ENCODE measurements at regions not wholly inside any gene's neighbourhood (a gene's known extent, or its start where the extent isn't known, plus 50 kb on each side); places are given as distances from the start of the nearest gene placed in this dataset.
"Not testable (repeated sequence)": the region's sequence is repeated elsewhere in the genome, so short reads cannot be mapped to it uniquely, and the experiment has no call there.

- H3K36me3 ChIP-seq: no peaks in the 10 kb centered on the region
- no peak overlapping the region for H3K4me3 ChIP-seq (ENCODE audit: low read depth in 1 of 2, low read length in 1 of 2)
- H3K27ac ChIP-seq: no peak overlapping the region
- H3K4me1 ChIP-seq (ENCODE audit: control insufficient read depth in 1 of 2, insufficient read depth in 1 of 2, low read depth in 1 of 2, low read length in 1 of 2): no peaks in the 10 kb centered on the region
- no peaks in the 10 kb centered on the region for H3K9me3 ChIP-seq
- no peak for TF ChIP-seq CTCF (IDR thresholded peaks at IDR 0.05)
- no peaks in the 10 kb centered on the region for H3K27me3 ChIP-seq
These were observed 400.1 kb downstream of the LNPK start for GRCh38 chr2:175601969-175602368.

- no peaks in the 10 kb centered on the region for H3K27me3 ChIP-seq
- TF ChIP-seq CTCF (IDR thresholded peaks at IDR 0.05): no peak
- no peaks in the 10 kb centered on the region for H3K9me3 ChIP-seq
- no peaks in the 10 kb centered on the region for H3K36me3 ChIP-seq
- no peaks in the 10 kb centered on the region for H3K4me1 ChIP-seq (ENCODE audit: control insufficient read depth in 1 of 2, insufficient read depth in 1 of 2, low read depth in 1 of 2, low read length in 1 of 2)
- no peak overlapping the region for H3K4me3 ChIP-seq (ENCODE audit: low read depth in 1 of 2, low read length in 1 of 2)
- H3K27ac ChIP-seq: no peak overlapping the region
These were observed 401.9 kb downstream of the LNPK start for GRCh38 chr2:175599966-175600831.

- H3K27ac ChIP-seq: no peak overlapping the region
- H3K9me3 ChIP-seq: no peaks in the 10 kb centered on the region
- no peak for TF ChIP-seq CTCF (IDR thresholded peaks at IDR 0.05)
- H3K4me1 ChIP-seq (ENCODE audit: control insufficient read depth in 1 of 2, insufficient read depth in 1 of 2, low read depth in 1 of 2, low read length in 1 of 2): no peaks in the 10 kb centered on the region
- no peaks in the 10 kb centered on the region for H3K36me3 ChIP-seq
- no peaks in the 10 kb centered on the region for H3K27me3 ChIP-seq
- H3K4me3 ChIP-seq (ENCODE audit: low read depth in 1 of 2, low read length in 1 of 2): no peak overlapping the region
These were observed 404.8 kb downstream of the LNPK start for GRCh38 chr2:175597286-175597685.

GRCh38 chr2:175595139-175595538 lies 406.9 kb downstream of the LNPK start:
- no peak for TF ChIP-seq CTCF (IDR thresholded peaks at IDR 0.05)
- H3K9me3 ChIP-seq: no peaks in the 10 kb centered on the region
- H3K4me1 ChIP-seq (ENCODE audit: control insufficient read depth in 1 of 2, insufficient read depth in 1 of 2, low read depth in 1 of 2, low read length in 1 of 2): no peaks in the 10 kb centered on the region
- H3K27me3 ChIP-seq: no peaks in the 10 kb centered on the region
- no peak overlapping the region for H3K27ac ChIP-seq
- no peak overlapping the region for H3K4me3 ChIP-seq (ENCODE audit: low read depth in 1 of 2, low read length in 1 of 2)
- H3K36me3 ChIP-seq: no peaks in the 10 kb centered on the region

GRCh38 chr2:175593686-175594525 lies 408.2 kb downstream of the LNPK start:
- H3K36me3 ChIP-seq; H3K27me3 ChIP-seq; H3K4me1 ChIP-seq (ENCODE audit: control insufficient read depth in 1 of 2, insufficient read depth in 1 of 2, low read depth in 1 of 2, low read length in 1 of 2); H3K4me3 ChIP-seq (ENCODE audit: low read depth in 1 of 2, low read length in 1 of 2); H3K27ac ChIP-seq; H3K9me3 ChIP-seq: not testable (repeated sequence)

GRCh38 chr2:175588213-175588612 lies 406.7 kb upstream of the ATP5MC3 start:
- not testable (repeated sequence) for H3K9me3 ChIP-seq; H3K27ac ChIP-seq; H3K4me1 ChIP-seq (ENCODE audit: control insufficient read depth in 1 of 2, insufficient read depth in 1 of 2, low read depth in 1 of 2, low read length in 1 of 2); H3K36me3 ChIP-seq; H3K4me3 ChIP-seq (ENCODE audit: low read depth in 1 of 2, low read length in 1 of 2); H3K27me3 ChIP-seq
